HUES48 (cell line): ENCODE measurements at regions not wholly inside any gene's neighbourhood (a gene's known extent, or its start where the extent isn't known, plus 50 kb on each side); places are given as distances from the start of the nearest gene placed in this dataset.

Experiments used
- H3K27ac ChIP-seq: one replicate; pipeline ENCODE4 v1.7.0; 2013; ENCODE audit warnings: low read depth, low read length, inconsistent platforms
- H3K27me3 ChIP-seq: 2 replicates; pipeline ENCODE4 v1.6.1; 2013; ENCODE audit warnings: mild to moderate bottlenecking, low read length; ENCODE audit not compliant: control insufficient read depth, insufficient read depth
- H3K36me3 ChIP-seq: 2 replicates; pipeline ENCODE4 v1.6.1; 2013; ENCODE audit warnings: low read length; ENCODE audit not compliant: control insufficient read depth, insufficient read depth
- H3K4me1 ChIP-seq: 2 replicates; pipeline ENCODE4 v1.6.1; 2013; ENCODE audit warnings: mild to moderate bottlenecking, low read length; ENCODE audit not compliant: control insufficient read depth, insufficient read depth
- H3K4me3 ChIP-seq: 2 replicates; pipeline ENCODE4 v1.5.1; 2013; ENCODE audit warnings: mild to moderate bottlenecking, low read depth, low read length
- H3K9ac ChIP-seq: 2 replicates; pipeline ENCODE4 v1.6.1; 2013; ENCODE audit warnings: mild to moderate bottlenecking, low read depth, low read length, moderate library complexity
- H3K9me3 ChIP-seq: 2 replicates; pipeline ENCODE4 v1.6.1; 2013; ENCODE audit warnings: low read length; ENCODE audit not compliant: control insufficient read depth, insufficient read depth

GRCh38 chr15:97592778-97593177 lies 367.7 kb upstream of the ARRDC4 start:
- no peak overlapping the region for H3K4me3 ChIP-seq
- H3K4me1 ChIP-seq: no peaks in the 10 kb centered on the region
- no peaks in the 10 kb centered on the region for H3K27me3 ChIP-seq
- no peaks in the 10 kb centered on the region for H3K36me3 ChIP-seq
- H3K9me3 ChIP-seq: no peaks in the 10 kb centered on the region
- no peak overlapping the region for H3K9ac ChIP-seq
- H3K27ac ChIP-seq: no peak overlapping the region

GRCh38 chr15:97597801-97598200 lies 362.7 kb upstream of the ARRDC4 start:
- H3K4me1 ChIP-seq: no peaks in the 10 kb centered on the region
- H3K27me3 ChIP-seq: no peaks in the 10 kb centered on the region
- no peaks in the 10 kb centered on the region for H3K36me3 ChIP-seq
- H3K9me3 ChIP-seq: no peaks in the 10 kb centered on the region
- H3K27ac ChIP-seq: no peak overlapping the region
- H3K4me3 ChIP-seq: no peak overlapping the region
- H3K9ac ChIP-seq: no peak overlapping the region

GRCh38 chr15:97598353-97598798 lies 362.1 kb upstream of the ARRDC4 start:
- H3K4me1 ChIP-seq: no peaks in the 10 kb centered on the region
- no peaks in the 10 kb centered on the region for H3K36me3 ChIP-seq
- no peak overlapping the region for H3K4me3 ChIP-seq
- H3K27me3 ChIP-seq: no peaks in the 10 kb centered on the region
- H3K9ac ChIP-seq: no peak overlapping the region
- no peaks in the 10 kb centered on the region for H3K9me3 ChIP-seq
- no peak overlapping the region for H3K27ac ChIP-seq

GRCh38 chr15:97600190-97600589 lies 360.3 kb upstream of the ARRDC4 start:
- Histone ChIP-seq H3K36me3 (no peaks in the 10 kb centered on the region), H3K9ac (no peak overlapping the region), H3K27ac (no peak overlapping the region)

GRCh38 chr15:97604677-97605076 lies 355.8 kb upstream of the ARRDC4 start:
- Histone ChIP-seq H3K36me3 (no peaks in the 10 kb centered on the region), H3K27me3 (no peaks in the 10 kb centered on the region), H3K4me1 (no peaks in the 10 kb centered on the region), H3K27ac (no peak overlapping the region), H3K9me3 (no peaks in the 10 kb centered on the region), H3K4me3 (no peak overlapping the region), H3K9ac (no peak overlapping the region)

More at GRCh38 chr15:97600190-97600589, 360.3 kb upstream of the ARRDC4 start:
- Histone ChIP-seq H3K4me3 (no peak overlapping the region), H3K9me3 (no peaks in the 10 kb centered on the region), H3K27me3 (no peaks in the 10 kb centered on the region), H3K4me1 (no peaks in the 10 kb centered on the region)

- H3K36me3 ChIP-seq: no peaks in the 10 kb centered on the region
- H3K9ac ChIP-seq: no peak overlapping the region
- H3K27me3 ChIP-seq: no peaks in the 10 kb centered on the region
- no peaks in the 10 kb centered on the region for H3K9me3 ChIP-seq
- no peaks in the 10 kb centered on the region for H3K4me1 ChIP-seq
- no peak overlapping the region for H3K4me3 ChIP-seq
- no peak overlapping the region for H3K27ac ChIP-seq
Observed at GRCh38 chr15:97615114-97615513, 345.4 kb upstream of the ARRDC4 start.

GRCh38 chr15:97623091-97623661 lies 337.3 kb upstream of the ARRDC4 start:
- no peak overlapping the region for H3K4me3 ChIP-seq
- H3K27ac ChIP-seq: no peak overlapping the region
- H3K9ac ChIP-seq: no peak overlapping the region
- H3K27me3 ChIP-seq: no peaks in the 10 kb centered on the region
- H3K4me1 ChIP-seq: peaks cover 5% of the 10 kb centered on the region; the same call in 1 of the 2 replicates
- no peaks in the 10 kb centered on the region for H3K36me3 ChIP-seq
- no peaks in the 10 kb centered on the region for H3K9me3 ChIP-seq

- Histone ChIP-seq H3K4me3 (no peak overlapping the region), H3K36me3 (no peaks in the 10 kb centered on the region), H3K9ac (no peak overlapping the region), H3K4me1 (peaks cover 4% of the 10 kb centered on the region; the same call in 1 of the 2 replicates), H3K9me3 (no peaks in the 10 kb centered on the region), H3K27me3 (no peaks in the 10 kb centered on the region), H3K27ac (no peak overlapping the region)
Observed at GRCh38 chr15:97627634-97628033, 332.9 kb upstream of the ARRDC4 start.

- Histone ChIP-seq H3K4me1 (no peaks in the 10 kb centered on the region), H3K36me3 (no peaks in the 10 kb centered on the region), H3K9ac (no peak overlapping the region), H3K27me3 (peaks cover 2% of the 10 kb centered on the region; the same call in 1 of the 2 replicates), H3K27ac (no peak overlapping the region), H3K4me3 (no peak overlapping the region), H3K9me3 (no peaks in the 10 kb centered on the region)
Observed at GRCh38 chr15:97645758-97646157, 314.7 kb upstream of the ARRDC4 start.

GRCh38 chr15:97648728-97649127 lies 311.8 kb upstream of the ARRDC4 start:
- H3K27ac ChIP-seq: no peak overlapping the region
- no peaks in the 10 kb centered on the region for H3K4me1 ChIP-seq
- H3K27me3 ChIP-seq: peaks cover 25% of the 10 kb centered on the region
- no peaks in the 10 kb centered on the region for H3K36me3 ChIP-seq
- H3K9ac ChIP-seq: no peak overlapping the region
- H3K4me3 ChIP-seq: no peak overlapping the region
- H3K9me3 ChIP-seq: no peaks in the 10 kb centered on the region

GRCh38 chr15:97652041-97652440 lies 308.5 kb upstream of the ARRDC4 start:
- no peaks in the 10 kb centered on the region for H3K36me3 ChIP-seq
- H3K27me3 ChIP-seq: peaks cover 30% of the 10 kb centered on the region
- H3K27ac ChIP-seq: no peak overlapping the region
- 0 out of 2 replicates have a peak overlapping the region, but pooled peaks have one; percentile 55 for H3K4me3 ChIP-seq
- H3K4me1 ChIP-seq: peaks cover 20% of the 10 kb centered on the region
- H3K9me3 ChIP-seq: no peaks in the 10 kb centered on the region
- no peak overlapping the region for H3K9ac ChIP-seq
